ENCODE measurements at regions not wholly inside any gene's neighbourhood (a gene's known extent, or its start where the extent isn't known, plus 50 kb on each side); places are given as distances from the start of the nearest gene placed in this dataset.

DNA sequence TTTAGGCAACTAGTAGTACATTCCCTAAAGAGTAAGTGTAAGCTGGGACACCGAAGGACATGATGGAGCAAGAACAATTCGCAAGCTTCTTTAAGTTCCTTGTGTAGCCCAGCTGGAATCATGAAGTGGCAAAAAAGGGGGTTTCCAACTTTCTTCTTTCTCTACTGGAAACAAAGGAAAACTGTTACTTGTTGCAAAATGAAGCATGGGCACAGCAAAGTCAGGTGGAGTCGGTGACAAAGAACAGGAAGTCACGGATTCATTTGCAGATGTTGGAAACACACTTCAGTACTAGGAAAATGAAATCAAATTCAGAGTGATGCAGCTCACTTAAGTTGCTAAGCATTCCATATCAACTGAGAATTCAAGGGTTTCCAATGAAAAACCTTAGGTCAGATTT, 706.9 kb upstream of the STXBP6 start:
- no peak for DNase-seq (ENCODE audit: low read depth)

DNA sequence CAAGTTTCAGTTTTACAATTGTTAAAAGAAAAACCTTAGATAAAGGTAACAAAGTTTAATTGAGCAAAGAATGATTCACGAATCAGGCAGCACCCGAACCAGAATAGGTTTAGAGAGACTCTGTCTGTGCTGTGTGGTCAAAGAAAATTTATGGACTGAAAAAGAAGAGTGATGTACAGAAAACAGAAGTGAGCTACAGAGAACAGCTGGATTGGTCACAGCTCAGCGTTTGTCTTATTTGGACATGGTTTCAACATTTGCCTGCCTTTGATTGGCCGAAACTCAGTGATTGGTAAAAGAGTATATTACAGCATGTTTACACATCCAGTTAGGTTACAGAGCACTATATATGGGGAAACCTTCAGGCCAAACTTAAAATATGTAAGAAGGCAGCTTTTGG, 703.2 kb upstream of the STXBP6 start:
- no peak for DNase-seq (ENCODE audit: low read depth)

DNA sequence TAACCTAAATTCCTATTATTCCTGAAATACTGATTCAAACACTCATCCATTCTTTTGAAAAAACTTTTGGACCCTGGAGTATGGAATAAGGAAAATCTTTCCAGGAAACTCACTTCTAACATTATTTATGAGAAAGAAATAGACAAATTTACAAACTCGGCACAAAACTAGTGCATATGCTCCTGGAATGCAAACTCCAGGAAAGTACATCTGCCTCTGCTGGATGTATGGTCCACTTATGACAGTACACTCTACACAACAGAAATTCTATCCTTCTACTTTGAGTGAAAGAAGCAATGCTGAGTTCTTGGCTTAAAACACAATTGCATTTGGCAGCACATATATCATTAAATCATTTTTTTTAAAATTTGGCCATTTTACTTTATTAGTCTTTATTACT, 700.5 kb upstream of the STXBP6 start:
- DNase-seq (ENCODE audit: low read depth), result no peak
